ENCODE measurements at regions not wholly inside any gene's neighbourhood (a gene's known extent, or its start where the extent isn't known, plus 50 kb on each side); places are given as distances from the start of the nearest gene placed in this dataset.

- TF ChIP-seq CTCF (IDR thresholded peaks at IDR 0.05; ENCODE audit: insufficient read depth, low read length, poor library complexity, severe bottlenecking) (no peak), EZH2phosphoT487 (conservative IDR thresholded peaks at IDR 0.05; ENCODE audit: low read length) (no peak)
Observed at GRCh38 chr4:151485541-151486131, 76.7 kb downstream of the FHIP1A start.

All from SU-DHL-6 (cell line).